ENCODE measurements at regions not wholly inside any gene's neighbourhood (a gene's known extent, or its start where the extent isn't known, plus 50 kb on each side); places are given as distances from the start of the nearest gene placed in this dataset.

- Histone ChIP-seq H3K4me2 (ENCODE audit: insufficient read depth, low read length) (no peak overlapping the region), H3K9ac (replicated peaks; ENCODE audit: extremely low read depth, insufficient read depth, low read length) (no peak overlapping the region), H3K36me3 (ENCODE audit: control insufficient read depth in 2 of 2, extremely low read depth in 1 of 2, insufficient read depth in 2 of 2, low read length in 2 of 2) (no peaks in the 10 kb centered on the region), H3K79me2 (ENCODE audit: control insufficient read depth, insufficient read depth, low read length) (no peaks in the 10 kb centered on the region), H3K9me3 (replicated peaks; ENCODE audit: control insufficient read depth, insufficient read depth, low read length) (no peaks in the 10 kb centered on the region), H4K20me1 (replicated peaks; ENCODE audit: control insufficient read depth, extremely low read depth, insufficient read depth, low read length) (no peaks in the 10 kb centered on the region), H2AFZ (ENCODE audit: low read depth, low read length) (no peak overlapping the region), H3K27me3 (ENCODE audit: control insufficient read depth in 2 of 2, insufficient read depth in 2 of 2, low read length in 2 of 2) (no peaks in the 10 kb centered on the region), H3K9me1 (replicated peaks; ENCODE audit: control insufficient read depth, extremely low read depth, insufficient read depth, low read length) (no peaks in the 10 kb centered on the region), H3K4me1 (ENCODE audit: control insufficient read depth, extremely low read depth, insufficient read depth, low read length) (peaks cover 4% of the 10 kb centered on the region), H3K4me3 (replicated peaks in 1 of 3; ENCODE audit: insufficient read depth in 1 of 3, low read depth in 1 of 3, low read length in 3 of 3) (no peak overlapping the region), H3K27ac (ENCODE audit: insufficient read depth, low read depth, low read length) (no peak overlapping the region)
- no peak for FAIRE-seq
- DNase-seq (ENCODE audit: low read depth, low spot score) = no peak
- dilution Hi-C loops (cut with MboI; ENCODE audit: extremely low pct_ligation_motif_present, low sequenced_read_pairs) (no loop called here), intact Hi-C loops (cut with micrococcal nuclease) (loop anchor here (2.0 kb wide), 1 partner anchor 16 kb away; no protein-coding TSS in a partner anchor)
- TF ChIP-seq MYC (IDR thresholded peaks at IDR 0.05; ENCODE audit: low read depth, low read length) = no peak
- BruUV-seq (replicated peaks) = no TSS peak
- ChIA-PET CTCF (interaction anchor here (1.3 kb wide), 1 partner anchor 10 kb away, joined by 4 read pairs; no protein-coding TSS in a partner anchor), POLR2A (no interaction called here)
These were observed 182.7 kb upstream of the PRPS1L1 start for GRCh38 chr7:18210377-18210776.

DNA sequence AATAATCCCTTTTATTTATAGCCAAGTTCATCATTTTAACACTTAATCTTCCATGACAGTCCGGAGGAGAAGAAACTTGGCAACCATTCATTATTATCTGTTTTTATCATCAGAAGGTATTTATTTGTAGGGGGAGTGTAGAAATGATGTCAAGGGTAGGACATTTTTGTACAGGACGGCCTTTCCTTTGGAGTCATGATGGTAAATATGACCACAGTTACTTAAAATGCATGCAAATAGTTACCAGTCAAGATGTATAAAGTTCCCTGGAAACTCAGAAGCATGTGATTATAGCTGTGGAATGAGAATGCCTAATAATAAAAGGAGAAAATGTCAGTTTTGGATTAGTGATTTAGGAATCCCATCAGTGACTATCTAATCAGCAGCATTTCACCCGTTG, 183.1 kb upstream of the PRPS1L1 start:
- H3K4me3 ChIP-seq (replicated peaks in 1 of 3; ENCODE audit: insufficient read depth in 1 of 3, low read depth in 1 of 3, low read length in 3 of 3) = no peak overlapping the region
- H3K4me1 ChIP-seq (ENCODE audit: control insufficient read depth, extremely low read depth, insufficient read depth, low read length) = peaks cover 4% of the 10 kb centered on the region
- H3K27ac ChIP-seq (ENCODE audit: insufficient read depth, low read depth, low read length) = no peak overlapping the region
- H3K9me1 ChIP-seq (replicated peaks; ENCODE audit: control insufficient read depth, extremely low read depth, insufficient read depth, low read length) = no peaks in the 10 kb centered on the region
- TF ChIP-seq CTCF (IDR thresholded peaks at IDR 0.05; ENCODE audit: extremely low read depth in 1 of 2, insufficient read depth in 1 of 2, low read depth in 1 of 2, low read length in 2 of 2) = no peak
- TF ChIP-seq MYC (IDR thresholded peaks at IDR 0.05; ENCODE audit: low read depth, low read length) = no peak
- no peak for TF ChIP-seq GATA2 (IDR thresholded peaks at IDR 0.05; ENCODE audit: insufficient read depth, insufficient read length, low read depth, low read length)
- TF ChIP-seq MAX (IDR thresholded peaks at IDR 0.05; ENCODE audit: insufficient read depth, insufficient read length) = no peak
- no peak for TF ChIP-seq FOS (IDR thresholded peaks at IDR 0.05; ENCODE audit: borderline replicate concordance, insufficient read depth, low read length)
- no peak for TF ChIP-seq JUN (IDR thresholded peaks at IDR 0.05; ENCODE audit: borderline replicate concordance, insufficient read depth, insufficient read length, low read depth)
- TF ChIP-seq POLR2A (IDR thresholded peaks at IDR 0.05; ENCODE audit: low read depth, low read length) = no peak
- intact Hi-C loops (cut with micrococcal nuclease) (loop anchor here (2.0 kb wide), 1 partner anchor 16 kb away; no protein-coding TSS in a partner anchor), dilution Hi-C loops (cut with MboI; ENCODE audit: extremely low pct_ligation_motif_present, low sequenced_read_pairs) (no loop called here)
- DNase-seq (ENCODE audit: low read depth, low spot score) (no peak), FAIRE-seq (no peak)
- no TSS peak for BruUV-seq (replicated peaks)
- H3K4me2 ChIP-seq (ENCODE audit: insufficient read depth, low read length) = no peak overlapping the region
- H3K79me2 ChIP-seq (ENCODE audit: control insufficient read depth, insufficient read depth, low read length) = no peaks in the 10 kb centered on the region
- no peak overlapping the region for H3K9ac ChIP-seq (replicated peaks; ENCODE audit: extremely low read depth, insufficient read depth, low read length)
- CTCF ChIA-PET = interaction anchor here (1.3 kb wide), 1 partner anchor 10 kb away, joined by 4 read pairs; no protein-coding TSS in a partner anchor
- H3K27me3 ChIP-seq (ENCODE audit: control insufficient read depth in 2 of 2, insufficient read depth in 2 of 2, low read length in 2 of 2) = no peaks in the 10 kb centered on the region
- no peaks in the 10 kb centered on the region for H3K9me3 ChIP-seq (replicated peaks; ENCODE audit: control insufficient read depth, insufficient read depth, low read length)
- H3K36me3 ChIP-seq (ENCODE audit: control insufficient read depth in 2 of 2, extremely low read depth in 1 of 2, insufficient read depth in 2 of 2, low read length in 2 of 2) = no peaks in the 10 kb centered on the region
- no peaks in the 10 kb centered on the region for H4K20me1 ChIP-seq (replicated peaks; ENCODE audit: control insufficient read depth, extremely low read depth, insufficient read depth, low read length)
- POLR2A ChIA-PET = no interaction called here
- no peak overlapping the region for H2AFZ ChIP-seq (ENCODE audit: low read depth, low read length)

All from endothelial cell of umbilical vein (primary cell).